ENCODE measurements at regions not wholly inside any gene's neighbourhood (a gene's known extent, or its start where the extent isn't known, plus 50 kb on each side); places are given as distances from the start of the nearest gene placed in this dataset.

GRCh38 chrX:39472161-39472560 is 625.6 kb downstream of the BCOR start:
- Histone ChIP-seq H4K5ac (ENCODE audit: low read depth, low read length) (no peak overlapping the region), H3K27ac (ENCODE audit: insufficient read depth, low read length) (no peak overlapping the region), H3K56ac (ENCODE audit: extremely low read depth, insufficient read depth, low read length) (no peak overlapping the region), H3K27me3 (ENCODE audit: control insufficient read depth, insufficient read depth, low read length) (peaks cover 8% of the 10 kb centered on the region; the same call in 1 of the 2 replicates), H2BK20ac (ENCODE audit: low read depth, low read length) (no peak overlapping the region), H2BK15ac (ENCODE audit: low read depth, low read length) (no peak overlapping the region), H4K8ac (ENCODE audit: low read depth in 2 of 2, low read length in 2 of 2) (no peak overlapping the region), H3K9ac (ENCODE audit: low read depth, low read length) (no peak overlapping the region), H4K20me1 (ENCODE audit: insufficient read depth, low read length) (no peaks in the 10 kb centered on the region), H3K14ac (replicated peaks; ENCODE audit: low read depth, low read length) (no peak overlapping the region), H3K79me1 (ENCODE audit: low read depth in 1 of 2, low read length in 2 of 2) (no peaks in the 10 kb centered on the region), H3K9me1 (ENCODE audit: insufficient read depth, low read length) (no peaks in the 10 kb centered on the region), H2BK5ac (ENCODE audit: low read depth, low read length, poor library complexity, severe bottlenecking) (no peak overlapping the region), H2AK9ac (replicated peaks; ENCODE audit: low read depth, low read length, poor library complexity) (no peak overlapping the region), H3K23ac (ENCODE audit: low read depth, low read length) (no peak overlapping the region), H2AFZ (replicated peaks; ENCODE audit: low read length, poor library complexity) (no peak overlapping the region), H3K4me3 (ENCODE audit: insufficient read depth, low read depth, low read length) (no peak overlapping the region), H2AK5ac (ENCODE audit: low read depth, low read length) (no peak overlapping the region), H3K4me2 (ENCODE audit: low read depth, low read length) (no peak overlapping the region), H3K36me3 (ENCODE audit: control insufficient read depth, insufficient read depth, low read length) (no peaks in the 10 kb centered on the region), H3K4me1 (ENCODE audit: control insufficient read depth, insufficient read depth, low read length) (no peaks in the 10 kb centered on the region), H2BK120ac (ENCODE audit: low read depth, low read length) (no peak overlapping the region), H3K9me3 (ENCODE audit: control insufficient read depth, insufficient read depth, low read length) (no peaks in the 10 kb centered on the region; the same call in 1 of the 2 replicates), H3K4ac (ENCODE audit: low read depth, low read length) (no peak overlapping the region), H3K18ac (ENCODE audit: low read depth, low read length) (no peak overlapping the region), H4K91ac (ENCODE audit: insufficient read depth, low read depth, low read length) (no peak overlapping the region)
- TF ChIP-seq POLR2A (IDR thresholded peaks at IDR 0.05; ENCODE audit: low read depth, low read length) (no peak), CEBPB (IDR thresholded peaks at IDR 0.05; ENCODE audit: low read depth, low read length) (no peak), ELK1 (IDR thresholded peaks at IDR 0.05; ENCODE audit: borderline replicate concordance, low read depth, low read length) (no peak), FOS (IDR thresholded peaks at IDR 0.05; ENCODE audit: low read depth, low read length) (no peak), RCOR1 (IDR thresholded peaks at IDR 0.05; ENCODE audit: insufficient replicate concordance, low read length) (no peak), SMC3 (IDR thresholded peaks at IDR 0.05; ENCODE audit: low read depth, low read length) (no peak), NFE2L2 (IDR thresholded peaks at IDR 0.05; ENCODE audit: low read depth, low read length) (no peak), RFX5 (IDR thresholded peaks at IDR 0.05; ENCODE audit: low read depth, low read length) (no peak), CTCF (conservative IDR thresholded peaks at IDR 0.05; ENCODE audit: low read depth, low read length) (no peak), MAZ (IDR thresholded peaks at IDR 0.05; ENCODE audit: borderline replicate concordance, low read depth, low read length) (no peak), RAD21 (IDR thresholded peaks at IDR 0.05; ENCODE audit: low read length) (no peak)
- intact Hi-C loops (cut with micrococcal nuclease), result no loop called here
- no CpG with 5 or more reads among the region's 1 CpG for WGBS, 2 experiments (ENCODE audit: extremely low coverage in 2 of 2, insufficient read length in 1 of 2)
- dilution Hi-C loops (cut with HindIII; ENCODE audit: low sequenced_read_pairs, unreplicated experiment), result no loop called here
- DNase-seq (no peak), ATAC-seq (ENCODE audit: low read depth) (no peak)
- in situ Hi-C loops (cut with MboI; ENCODE audit: low sequenced_read_pairs), result no loop called here
- CTCF ChIA-PET, result no interaction called here
- POLR2A ChIA-PET (ENCODE audit: unreplicated experiment), result no interaction called here
- no TSS peak for BruUV-seq (replicated peaks)

All from IMR-90 (cell line).